Endodermal cell (in vitro differentiated cells): ENCODE measurements at regions not wholly inside any gene's neighbourhood (a gene's known extent, or its start where the extent isn't known, plus 50 kb on each side); places are given as distances from the start of the nearest gene placed in this dataset.

Experiments used
- DNase-seq: peaks from one replicate; pipeline ENCODE4 v3.0.0-alpha.2; 2017
- H3K27ac ChIP-seq: 2 replicates; pipeline ENCODE4 v1.5.1; 2013; ENCODE audit warnings: mild to moderate bottlenecking, low read depth, low read length, moderate library complexity
- H3K27me3 ChIP-seq: 2 replicates; pipeline ENCODE4 v1.6.1; 2013; ENCODE audit warnings: mild to moderate bottlenecking, low read length, moderate library complexity; ENCODE audit not compliant: insufficient read depth, control insufficient read depth, poor library complexity, severe bottlenecking
- H3K36me3 ChIP-seq: 2 replicates; pipeline ENCODE4 v1.7.0; 2013; ENCODE audit warnings: mild to moderate bottlenecking, low read length, moderate library complexity; ENCODE audit not compliant: control insufficient read depth, insufficient read depth
- H3K4me1 ChIP-seq: one replicate; pipeline ENCODE4 v1.7.0; 2013; ENCODE audit warnings: low read length; ENCODE audit not compliant: control insufficient read depth, insufficient read depth
- H3K4me3 ChIP-seq: 2 replicates; pipeline ENCODE4 v1.5.1; 2013; ENCODE audit warnings: mild to moderate bottlenecking, low read length, moderate library complexity
- H3K9ac ChIP-seq: 2 replicates; pipeline ENCODE4 v1.6.1; 2013; ENCODE audit warnings: mild to moderate bottlenecking, low read length, moderate library complexity; ENCODE audit not compliant: poor library complexity, severe bottlenecking; ENCODE audit errors: extremely low read depth
- H3K9me3 ChIP-seq: 2 replicates; pipeline ENCODE4 v1.6.1; 2013; ENCODE audit warnings: mild to moderate bottlenecking, low read length, moderate library complexity; ENCODE audit not compliant: control insufficient read depth
- H3K27ac Mint-ChIP-seq: 2 replicates; pipeline ENCODE4 v1.8.0; 2020; ENCODE audit warnings: mixed read lengths
- H3K27me3 Mint-ChIP-seq: 2 replicates; pipeline ENCODE4 v1.8.0; 2021; ENCODE audit warnings: mild to moderate bottlenecking, mixed read lengths; ENCODE audit not compliant: insufficient read depth
- H3K36me3 Mint-ChIP-seq: 2 replicates; pipeline ENCODE4 v1.8.0; 2020; ENCODE audit warnings: low read depth, mixed read lengths
- H3K4me1 Mint-ChIP-seq: 2 replicates; pipeline ENCODE4 v1.8.0; 2020; ENCODE audit warnings: mixed read lengths
- H3K4me3 Mint-ChIP-seq: 2 replicates; pipeline ENCODE4 v1.8.0; 2020; ENCODE audit warnings: mild to moderate bottlenecking, moderate library complexity, mixed read lengths
- H3K9me3 Mint-ChIP-seq: 2 replicates; pipeline ENCODE4 v1.8.0; 2020; ENCODE audit warnings: mild to moderate bottlenecking, mixed read lengths
- WGBS, 2 experiments: methylation state at CpG; one replicate each; pipeline versions ENCODE4 v1.1.5 to v1.1.7; 2013; ENCODE audit warnings: missing lambda C conversion rate in 2 of 2, mixed read lengths in 1 of 2; ENCODE audit not compliant: insufficient coverage in 1 of 2, insufficient read length in 1 of 2; 5-methylcytosine and 5-hydroxymethylcytosine counted together
- TF ChIP-seq, protein P1 (sequence below): fragments of 200-600 bp; sonication (generic); conservative IDR thresholded peaks from 2 replicates; pipeline ENCODE4 v1.5.0; 2021; ENCODE audit warnings: antibody characterized with exemption, mild to moderate bottlenecking

DNA sequence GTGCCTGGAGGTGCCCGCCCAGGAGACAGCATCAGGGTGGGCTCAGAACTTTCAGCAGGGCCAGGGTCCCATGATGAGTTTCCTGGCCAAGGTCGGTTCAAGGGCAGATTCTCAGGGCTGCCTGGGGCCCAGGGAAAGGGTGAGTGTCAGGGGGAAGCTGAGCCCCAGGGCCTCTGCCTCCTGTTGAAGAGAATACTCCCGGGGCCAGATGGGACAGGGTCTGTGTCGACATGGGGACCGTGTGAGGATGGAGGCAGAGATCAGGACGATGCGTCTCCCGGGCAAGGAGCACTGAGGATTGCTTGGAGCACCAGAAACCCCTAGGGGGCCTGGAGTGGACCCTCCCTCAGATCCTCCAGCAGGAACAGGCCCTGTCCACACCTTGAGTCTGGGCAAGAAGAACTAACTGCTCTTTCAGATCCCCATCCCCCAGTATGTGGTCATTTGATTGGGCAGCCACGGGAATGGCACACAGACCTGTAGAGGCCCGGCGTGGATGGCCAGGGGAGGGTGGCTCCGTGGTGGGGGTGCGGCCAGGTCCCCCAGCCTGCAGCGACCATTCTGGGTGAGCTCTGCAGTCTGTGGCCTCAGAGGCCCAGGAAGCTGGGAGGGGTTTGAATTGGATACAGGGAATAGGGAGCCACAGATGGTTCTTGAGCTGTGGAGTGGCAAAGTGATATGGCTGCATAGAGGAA lies 1078.7 kb downstream of the BRD1 start:
- Mint-ChIP-seq H3K4me3 (no peak overlapping the region), H3K27me3 (no peaks in the 10 kb centered on the region), H3K27ac (no peak overlapping the region), H3K9me3 (no peaks in the 10 kb centered on the region), H3K4me1 (no peaks in the 10 kb centered on the region), H3K36me3 (no peaks in the 10 kb centered on the region)
- Histone ChIP-seq H3K27ac (no peak overlapping the region), H3K4me1 (no peaks in the 10 kb centered on the region), H3K9me3 (no peaks in the 10 kb centered on the region), H3K4me3 (no peak overlapping the region), H3K9ac (no peak overlapping the region), H3K27me3 (no peaks in the 10 kb centered on the region), H3K36me3 (no peaks in the 10 kb centered on the region)
- WGBS, 2 experiments: 88 to 90% methylated on average over 5 to 14 of the region's 14 CpGs
- TF ChIP-seq, protein P1, sequence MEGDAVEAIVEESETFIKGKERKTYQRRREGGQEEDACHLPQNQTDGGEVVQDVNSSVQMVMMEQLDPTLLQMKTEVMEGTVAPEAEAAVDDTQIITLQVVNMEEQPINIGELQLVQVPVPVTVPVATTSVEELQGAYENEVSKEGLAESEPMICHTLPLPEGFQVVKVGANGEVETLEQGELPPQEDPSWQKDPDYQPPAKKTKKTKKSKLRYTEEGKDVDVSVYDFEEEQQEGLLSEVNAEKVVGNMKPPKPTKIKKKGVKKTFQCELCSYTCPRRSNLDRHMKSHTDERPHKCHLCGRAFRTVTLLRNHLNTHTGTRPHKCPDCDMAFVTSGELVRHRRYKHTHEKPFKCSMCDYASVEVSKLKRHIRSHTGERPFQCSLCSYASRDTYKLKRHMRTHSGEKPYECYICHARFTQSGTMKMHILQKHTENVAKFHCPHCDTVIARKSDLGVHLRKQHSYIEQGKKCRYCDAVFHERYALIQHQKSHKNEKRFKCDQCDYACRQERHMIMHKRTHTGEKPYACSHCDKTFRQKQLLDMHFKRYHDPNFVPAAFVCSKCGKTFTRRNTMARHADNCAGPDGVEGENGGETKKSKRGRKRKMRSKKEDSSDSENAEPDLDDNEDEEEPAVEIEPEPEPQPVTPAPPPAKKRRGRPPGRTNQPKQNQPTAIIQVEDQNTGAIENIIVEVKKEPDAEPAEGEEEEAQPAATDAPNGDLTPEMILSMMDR: no peak
- no peak for DNase-seq

DNA sequence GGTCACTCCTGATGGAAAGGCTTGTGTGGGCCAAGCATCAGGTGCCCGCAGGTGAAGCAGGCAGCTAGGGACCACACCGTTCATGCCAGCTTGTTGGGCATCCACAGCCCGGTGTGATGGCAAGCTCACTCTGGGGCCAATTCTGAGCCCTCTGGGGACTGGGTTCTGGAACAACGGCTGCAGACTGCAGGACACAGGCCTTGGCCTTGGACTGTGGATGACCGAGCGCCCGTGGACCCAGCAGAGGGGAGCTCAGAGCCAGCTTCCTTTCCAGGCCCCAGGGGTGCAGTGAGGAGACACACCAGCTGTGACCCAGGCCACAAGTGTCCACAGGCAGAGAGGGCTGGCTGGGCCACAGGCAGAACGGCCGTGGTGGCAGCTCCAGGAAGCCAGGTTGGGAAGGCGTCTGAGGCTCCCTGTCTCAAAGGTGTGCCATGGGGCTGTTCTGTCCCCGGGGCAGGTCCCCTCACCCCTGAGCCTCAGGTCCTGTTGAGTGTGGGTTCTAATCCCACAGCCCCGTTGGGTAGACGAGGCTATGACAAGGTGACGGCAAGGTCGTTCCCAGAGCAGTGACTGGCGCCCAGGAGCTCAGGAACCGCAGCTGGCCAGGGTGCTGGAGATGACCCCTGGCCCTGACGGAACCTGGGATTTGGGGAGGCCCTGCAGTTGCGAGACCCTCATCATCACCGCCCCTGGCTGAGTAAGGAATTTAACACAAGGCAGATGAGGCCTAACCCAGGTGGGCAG lies 1079.4 kb downstream of the BRD1 start:
- Histone ChIP-seq H3K36me3 (no peaks in the 10 kb centered on the region), H3K4me3 (no peak overlapping the region), H3K27me3 (no peaks in the 10 kb centered on the region), H3K4me1 (no peaks in the 10 kb centered on the region), H3K27ac (no peak overlapping the region), H3K9me3 (no peaks in the 10 kb centered on the region), H3K9ac (no peak overlapping the region)
- no peaks in the 10 kb centered on the region for H3K4me1 Mint-ChIP-seq
- H3K9me3 Mint-ChIP-seq: no peaks in the 10 kb centered on the region
- DNase-seq: no peak
- H3K36me3 Mint-ChIP-seq: no peaks in the 10 kb centered on the region
- no peak overlapping the region for H3K4me3 Mint-ChIP-seq
- TF ChIP-seq, protein P1: no peak
- H3K27ac Mint-ChIP-seq: no peak overlapping the region
- WGBS, 2 experiments: 94 to 97% methylated on average over 14 to 20 of the region's 20 CpGs
- no peaks in the 10 kb centered on the region for H3K27me3 Mint-ChIP-seq

DNA sequence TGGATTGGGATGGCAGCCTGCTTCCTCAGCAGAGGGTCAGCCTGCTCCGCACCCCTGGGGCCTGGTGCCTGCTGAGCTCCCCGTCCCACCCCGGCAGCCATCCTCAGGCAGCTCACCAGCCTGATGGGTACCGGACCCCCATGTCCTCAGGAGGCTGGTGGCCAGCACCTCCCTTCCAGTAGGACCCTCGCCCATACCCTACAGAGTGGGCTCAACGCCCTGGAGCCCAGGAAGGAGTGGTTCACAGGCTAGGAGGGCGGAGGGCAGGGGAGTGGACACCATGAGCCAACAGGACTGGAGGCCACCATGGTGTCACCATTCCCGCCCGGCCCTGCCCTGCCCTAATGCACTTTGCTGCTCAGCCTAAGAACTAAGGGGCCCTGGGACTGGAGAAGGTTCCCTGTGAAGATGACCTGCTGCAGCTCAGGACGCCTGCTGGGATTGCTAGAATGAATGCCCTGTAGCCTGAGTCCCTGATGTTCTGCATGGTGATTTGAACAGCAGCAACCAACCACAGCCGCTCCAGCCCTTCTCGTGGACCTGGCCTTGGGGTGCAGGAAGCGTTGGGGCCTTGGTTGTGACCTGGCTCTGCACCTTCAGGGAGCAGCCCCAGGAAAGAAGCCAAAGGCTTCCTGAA lies 1080.8 kb downstream of the BRD1 start:
- WGBS, 2 experiments: 90 to 93% methylated on average over 5 to 13 of the region's 13 CpGs
- Histone ChIP-seq H3K27me3 (no peaks in the 10 kb centered on the region), H3K9ac (no peak overlapping the region), H3K36me3 (no peaks in the 10 kb centered on the region), H3K9me3 (no peaks in the 10 kb centered on the region), H3K4me3 (no peak overlapping the region), H3K27ac (no peak overlapping the region), H3K4me1 (no peaks in the 10 kb centered on the region)
- no peaks in the 10 kb centered on the region for H3K9me3 Mint-ChIP-seq
- H3K27ac Mint-ChIP-seq: no peak overlapping the region
- H3K4me1 Mint-ChIP-seq: no peaks in the 10 kb centered on the region
- no peaks in the 10 kb centered on the region for H3K36me3 Mint-ChIP-seq
- H3K27me3 Mint-ChIP-seq: no peaks in the 10 kb centered on the region
- H3K4me3 Mint-ChIP-seq: no peak overlapping the region
- TF ChIP-seq, protein P1: no peak
- no peak for DNase-seq
